ENCODE measurements at regions not wholly inside any gene's neighbourhood (a gene's known extent, or its start where the extent isn't known, plus 50 kb on each side); places are given as distances from the start of the nearest gene placed in this dataset.
A peak's percentile ranks its signal among the peaks of the same experiment; 100 is the strongest.

- no peak overlapping the region for H3K4me3 ChIP-seq (ENCODE audit: low read length)
- no peak for DNase-seq (ENCODE audit: low read depth)
- no peak for TF ChIP-seq CTCF (conservative IDR thresholded peaks at IDR 0.05; ENCODE audit: low read depth, low read length)
Observed at GRCh38 chrX:130974323-130974722, 71.3 kb upstream of the ENOX2 start.

- TF ChIP-seq CTCF (conservative IDR thresholded peaks at IDR 0.05; ENCODE audit: low read depth, low read length), result peak; percentile 67
- peak; percentile 6 for DNase-seq (ENCODE audit: low read depth)
Observed at GRCh38 chrX:130975947-130976346, 72.9 kb upstream of the ENOX2 start.

GRCh38 chrX:130981836-130982235 lies 76.3 kb upstream of the ARHGAP36 start:
- H3K4me3 ChIP-seq (ENCODE audit: low read length), result no peak overlapping the region
- TF ChIP-seq CTCF (conservative IDR thresholded peaks at IDR 0.05; ENCODE audit: low read depth, low read length), result no peak
- no peak for DNase-seq (ENCODE audit: low read depth)

More at GRCh38 chrX:130975947-130976346, 72.9 kb upstream of the ENOX2 start:
- H3K4me3 ChIP-seq (ENCODE audit: low read length), result no peak overlapping the region

- no peak for TF ChIP-seq CTCF (conservative IDR thresholded peaks at IDR 0.05; ENCODE audit: low read depth, low read length)
- DNase-seq (ENCODE audit: low read depth), result no peak
- H3K4me3 ChIP-seq (ENCODE audit: low read length), result no peak overlapping the region
Observed at GRCh38 chrX:130984782-130985181, 73.4 kb upstream of the ARHGAP36 start.

DNA sequence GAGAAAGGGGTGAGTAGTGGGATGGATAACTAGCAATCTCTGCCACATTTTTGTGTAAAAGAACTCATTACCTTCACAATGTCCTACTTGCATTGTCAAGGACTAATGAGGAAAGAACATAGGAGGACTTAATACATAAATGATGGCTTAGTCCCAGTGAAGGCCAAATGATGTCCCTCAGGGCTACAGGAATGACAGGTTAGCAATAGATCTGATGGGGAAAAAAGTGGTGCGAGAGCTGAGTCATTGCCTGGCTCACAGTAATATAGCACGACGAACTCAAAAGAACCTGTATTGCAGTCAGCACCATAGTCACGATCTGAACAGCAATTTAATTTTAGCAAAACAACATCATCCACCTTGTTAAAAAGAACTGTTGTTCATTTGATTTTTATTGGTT lies 70.9 kb upstream of the ARHGAP36 start:
- no peak for DNase-seq (ENCODE audit: low read depth)
- no peak overlapping the region for H3K4me3 ChIP-seq (ENCODE audit: low read length)
- no peak for TF ChIP-seq CTCF (conservative IDR thresholded peaks at IDR 0.05; ENCODE audit: low read depth, low read length)

DNA sequence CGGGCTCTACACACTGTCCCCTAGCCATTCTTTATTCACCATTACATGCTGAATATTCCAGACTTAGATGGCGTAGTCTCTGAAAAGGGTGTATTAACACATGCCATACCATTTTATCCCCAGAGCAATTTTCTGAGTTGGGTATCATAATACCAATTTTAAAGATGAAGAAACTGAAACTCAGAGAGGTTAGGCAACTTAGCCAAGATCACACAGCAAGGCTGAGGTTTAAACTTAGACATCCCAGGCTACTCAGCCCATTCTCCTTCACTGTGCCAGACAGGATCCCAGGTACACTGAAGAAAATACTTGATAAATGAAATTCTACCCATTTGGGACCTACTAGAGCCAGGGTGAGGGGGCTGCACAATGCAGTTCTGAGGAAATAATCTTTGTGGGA lies 67.4 kb upstream of the ARHGAP36 start:
- no peak for TF ChIP-seq CTCF (conservative IDR thresholded peaks at IDR 0.05; ENCODE audit: low read depth, low read length)
- H3K4me3 ChIP-seq (ENCODE audit: low read length), result no peak overlapping the region
- no peak for DNase-seq (ENCODE audit: low read depth)

DNA sequence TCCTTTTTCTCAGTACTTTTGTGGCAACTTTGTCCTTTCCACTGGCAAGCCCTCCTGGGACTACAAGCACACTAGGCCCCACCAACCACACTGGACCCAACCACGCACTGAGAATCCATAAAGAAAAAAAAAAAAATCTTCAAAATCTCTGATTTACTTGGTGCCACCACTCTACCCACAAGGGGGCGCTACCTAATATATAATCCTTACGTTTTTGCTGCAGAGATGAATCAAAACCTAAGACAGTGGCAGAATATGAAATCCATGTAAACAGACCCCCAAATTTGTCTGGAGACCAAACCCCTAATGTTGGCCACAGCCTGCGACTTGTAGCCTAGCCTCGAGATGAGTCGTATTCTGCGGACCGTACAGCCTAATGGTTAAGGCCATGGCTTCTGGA lies 63.5 kb upstream of the ARHGAP36 start:
- no peak overlapping the region for H3K4me3 ChIP-seq (ENCODE audit: low read length)
- TF ChIP-seq CTCF (conservative IDR thresholded peaks at IDR 0.05; ENCODE audit: low read depth, low read length), result peak; percentile 57
- no peak for DNase-seq (ENCODE audit: low read depth)
